Fibroblast of lung (primary cell): ENCODE measurements at regions not wholly inside any gene's neighbourhood (a gene's known extent, or its start where the extent isn't known, plus 50 kb on each side); places are given as distances from the start of the nearest gene placed in this dataset.

Experiments used
- DNase-seq, 2 donors: peaks; one replicate each; pipeline versions ENCODE4 v3.0.0 to v3.0.0-alpha.2; 2010; ENCODE audit warnings: low read depth in 2 of 2
- H2AFZ ChIP-seq: 2 replicates; pipeline ENCODE4 v1.5.1; 2012; ENCODE audit warnings: low read length, control low read depth, inconsistent platforms
- H3K27ac ChIP-seq: 2 replicates; pipeline ENCODE4 v1.5.1; 2011; ENCODE audit warnings: low read length, control low read depth; ENCODE audit not compliant: insufficient read depth
- H3K27me3 ChIP-seq: 2 replicates; pipeline ENCODE4 v1.5.1; 2011; ENCODE audit warnings: mild to moderate bottlenecking, low read length; ENCODE audit not compliant: control insufficient read depth, insufficient read depth
- H3K36me3 ChIP-seq: 2 replicates; pipeline ENCODE4 v1.5.1; 2011; ENCODE audit warnings: low read length; ENCODE audit not compliant: control insufficient read depth, insufficient read depth
- H3K4me1 ChIP-seq: 2 replicates; pipeline ENCODE4 v1.5.1; 2011; ENCODE audit warnings: low read length; ENCODE audit not compliant: control insufficient read depth, insufficient read depth; ENCODE audit errors: extremely low read depth
- H3K4me2 ChIP-seq: 2 replicates; pipeline ENCODE4 v1.5.1; 2011; ENCODE audit warnings: low read length, control low read depth; ENCODE audit not compliant: insufficient read depth; ENCODE audit errors: extremely low read depth
- H3K4me3 ChIP-seq, 4 experiments: fragments of 200-600 bp in 1 of 4; sonication (generic) in 1 of 4; replicated peaks in 1 of 4; 2 replicates each; pipeline ENCODE4 v1.5.1; 2011 to 2016; ENCODE audit warnings: low read length in 4 of 4, low read depth in 3 of 4, mild to moderate bottlenecking in 3 of 4, control low read depth in 2 of 4, inconsistent platforms in 1 of 4, mixed read lengths in 1 of 4; ENCODE audit not compliant: insufficient read depth in 1 of 4; ENCODE audit errors: control extremely low read depth in 1 of 4
- H3K79me2 ChIP-seq: 2 replicates; pipeline ENCODE4 v1.5.1; 2012; ENCODE audit warnings: mild to moderate bottlenecking, low read length, inconsistent platforms; ENCODE audit not compliant: control insufficient read depth, insufficient read depth
- H3K9ac ChIP-seq: 2 replicates; pipeline ENCODE4 v1.5.1; 2011; ENCODE audit warnings: mild to moderate bottlenecking, low read length, control low read depth; ENCODE audit not compliant: insufficient read depth
- H3K9me3 ChIP-seq: 2 replicates; pipeline ENCODE4 v1.5.1; 2012; ENCODE audit warnings: low read depth, low read length; ENCODE audit not compliant: control insufficient read depth, insufficient read depth
- H4K20me1 ChIP-seq: 2 replicates; pipeline ENCODE4 v1.5.1; 2011; ENCODE audit warnings: low read length; ENCODE audit not compliant: control insufficient read depth, insufficient read depth; ENCODE audit errors: extremely low read depth
- EZH2 ChIP-seq: IDR thresholded peaks from 2 replicates; pipeline ENCODE4 v1.5.1; 2012; ENCODE audit warnings: low read length, control low read depth, mild to moderate bottlenecking; ENCODE audit errors: missing control alignments
- TF ChIP-seq, protein P1 (sequence below), 2 donors: IDR thresholded peaks in 1 of 2; conservative IDR thresholded peaks in 1 of 2; 1 replicate in 1 of 2; 2 replicates in 1 of 2; pipeline ENCODE4 v1.5.1; 2011 to 2012; ENCODE audit warnings: low read length in 2 of 2, control low read depth in 1 of 2, inconsistent platforms in 1 of 2, low read depth in 1 of 2, mild to moderate bottlenecking in 1 of 2

DNA sequence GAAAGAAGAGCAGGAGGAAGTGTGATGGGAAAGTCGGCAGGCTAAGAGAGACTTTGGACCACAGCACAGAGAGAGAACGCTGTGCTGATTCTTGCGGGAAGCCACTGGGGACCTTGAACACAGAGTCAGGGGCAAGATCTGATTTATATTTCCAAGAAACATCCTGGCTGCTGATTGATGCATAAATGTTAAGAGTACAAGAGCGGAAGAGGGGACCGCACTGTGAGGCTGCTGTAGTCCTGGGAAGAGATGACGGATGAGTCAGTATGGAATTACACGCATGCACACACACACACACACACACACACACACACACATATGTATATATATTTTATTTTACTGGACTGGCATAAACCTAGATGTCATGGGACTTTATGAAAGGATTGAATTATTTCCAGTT is 865.6 kb upstream of the ID2 start:
- H3K36me3 ChIP-seq, result no peaks in the 10 kb centered on the region
- H3K4me3 ChIP-seq, result no peak overlapping the region
- no peaks in the 10 kb centered on the region for H3K9me3 ChIP-seq
- H2AFZ ChIP-seq, result no peak overlapping the region
- no peaks in the 10 kb centered on the region for H4K20me1 ChIP-seq
- H3K27ac ChIP-seq, result no peak overlapping the region
- no peak overlapping the region for H3K4me2 ChIP-seq
- no peak overlapping the region for H3K9ac ChIP-seq
- H3K79me2 ChIP-seq, result no peaks in the 10 kb centered on the region
- DNase-seq, result no peak
- peaks cover 3% of the 10 kb centered on the region for H3K4me1 ChIP-seq
- TF ChIP-seq EZH2, result no peak
- TF ChIP-seq, protein P1, sequence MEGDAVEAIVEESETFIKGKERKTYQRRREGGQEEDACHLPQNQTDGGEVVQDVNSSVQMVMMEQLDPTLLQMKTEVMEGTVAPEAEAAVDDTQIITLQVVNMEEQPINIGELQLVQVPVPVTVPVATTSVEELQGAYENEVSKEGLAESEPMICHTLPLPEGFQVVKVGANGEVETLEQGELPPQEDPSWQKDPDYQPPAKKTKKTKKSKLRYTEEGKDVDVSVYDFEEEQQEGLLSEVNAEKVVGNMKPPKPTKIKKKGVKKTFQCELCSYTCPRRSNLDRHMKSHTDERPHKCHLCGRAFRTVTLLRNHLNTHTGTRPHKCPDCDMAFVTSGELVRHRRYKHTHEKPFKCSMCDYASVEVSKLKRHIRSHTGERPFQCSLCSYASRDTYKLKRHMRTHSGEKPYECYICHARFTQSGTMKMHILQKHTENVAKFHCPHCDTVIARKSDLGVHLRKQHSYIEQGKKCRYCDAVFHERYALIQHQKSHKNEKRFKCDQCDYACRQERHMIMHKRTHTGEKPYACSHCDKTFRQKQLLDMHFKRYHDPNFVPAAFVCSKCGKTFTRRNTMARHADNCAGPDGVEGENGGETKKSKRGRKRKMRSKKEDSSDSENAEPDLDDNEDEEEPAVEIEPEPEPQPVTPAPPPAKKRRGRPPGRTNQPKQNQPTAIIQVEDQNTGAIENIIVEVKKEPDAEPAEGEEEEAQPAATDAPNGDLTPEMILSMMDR (conservative IDR thresholded peaks at IDR 0.05 in 1 of 2, IDR thresholded peaks at IDR 0.05 in 1 of 2; ENCODE audit: low read depth in 1 of 2, low read length in 2 of 2), result no peak
- H3K27me3 ChIP-seq, result no peaks in the 10 kb centered on the region

DNA sequence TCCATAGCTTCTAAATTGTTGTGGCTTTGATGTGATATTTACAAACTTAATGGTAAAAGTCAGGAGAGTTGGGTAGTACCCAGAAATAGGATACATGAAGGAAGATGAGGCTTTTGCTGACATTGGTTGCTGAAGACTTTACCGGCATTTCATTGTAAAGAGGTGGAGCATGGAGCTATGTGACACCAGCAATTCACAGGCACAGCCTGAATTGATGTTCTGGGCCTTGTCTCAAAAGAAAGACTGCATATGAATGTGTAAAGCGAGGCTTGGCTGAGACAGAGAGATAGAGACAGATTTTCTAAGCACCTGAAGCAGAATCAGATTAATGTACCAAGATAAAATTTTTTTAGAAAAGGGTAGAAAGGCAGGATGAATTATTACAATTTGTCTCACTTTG is 864.9 kb upstream of the ID2 start:
- no peak overlapping the region for H3K9ac ChIP-seq
- no peaks in the 10 kb centered on the region for H3K9me3 ChIP-seq
- no peak overlapping the region for H3K27ac ChIP-seq
- DNase-seq, result no peak
- no peak overlapping the region for H3K4me3 ChIP-seq
- no peaks in the 10 kb centered on the region for H3K36me3 ChIP-seq
- H2AFZ ChIP-seq, result no peak overlapping the region
- no peaks in the 10 kb centered on the region for H4K20me1 ChIP-seq
- TF ChIP-seq, protein P1 (conservative IDR thresholded peaks at IDR 0.05 in 1 of 2, IDR thresholded peaks at IDR 0.05 in 1 of 2; ENCODE audit: low read depth in 1 of 2, low read length in 2 of 2), result no peak
- no peak for TF ChIP-seq EZH2
- no peaks in the 10 kb centered on the region for H3K79me2 ChIP-seq
- no peaks in the 10 kb centered on the region for H3K27me3 ChIP-seq
- H3K4me1 ChIP-seq, result peaks cover 3% of the 10 kb centered on the region
- H3K4me2 ChIP-seq, result no peak overlapping the region

DNA sequence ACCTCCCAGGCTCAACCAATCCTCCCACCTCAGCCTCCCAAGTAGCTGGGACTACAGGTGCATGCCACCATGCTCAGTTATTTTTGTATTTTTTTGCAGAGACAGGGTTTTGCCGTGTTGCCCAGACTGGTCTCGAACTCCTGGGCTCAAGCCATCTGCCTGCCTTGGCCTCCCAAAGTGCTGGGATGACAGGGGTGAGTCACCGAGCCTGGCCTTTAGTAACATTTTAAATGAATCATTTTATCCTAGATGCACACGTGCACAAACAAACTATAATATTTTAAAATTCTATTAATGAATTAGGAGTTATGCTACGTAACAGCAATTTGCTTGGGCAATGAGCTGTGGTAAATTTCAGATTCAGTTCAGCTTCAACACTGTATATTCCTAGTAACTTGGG is 862.5 kb upstream of the ID2 start:
- H2AFZ ChIP-seq, result no peak overlapping the region
- H3K4me2 ChIP-seq, result no peak overlapping the region
- H3K27ac ChIP-seq, result no peak overlapping the region
- no peak overlapping the region for H3K9ac ChIP-seq
- H3K36me3 ChIP-seq, result no peaks in the 10 kb centered on the region
- no peak overlapping the region for H3K4me3 ChIP-seq
- no peaks in the 10 kb centered on the region for H3K79me2 ChIP-seq
- no peaks in the 10 kb centered on the region for H3K9me3 ChIP-seq
- no peak for DNase-seq
- no peak for TF ChIP-seq EZH2
- TF ChIP-seq, protein P1 (conservative IDR thresholded peaks at IDR 0.05 in 1 of 2, IDR thresholded peaks at IDR 0.05 in 1 of 2; ENCODE audit: low read depth in 1 of 2, low read length in 2 of 2), result no peak
- no peaks in the 10 kb centered on the region for H3K27me3 ChIP-seq
- H3K4me1 ChIP-seq, result no peaks in the 10 kb centered on the region
- no peaks in the 10 kb centered on the region for H4K20me1 ChIP-seq
